HG03439 (cell line): ENCODE measurements at regions not wholly inside any gene's neighbourhood (a gene's known extent, or its start where the extent isn't known, plus 50 kb on each side); places are given as distances from the start of the nearest gene placed in this dataset.

ENCODE experiments used
- ATAC-seq: cut with Tn5 transposase; IDR thresholded peaks from one replicate; pipeline ENCODE4 v1.9.1; 2021; ENCODE audit warnings: mild to moderate bottlenecking, moderate library complexity; ENCODE audit not compliant: unreplicated experiment

DNA sequence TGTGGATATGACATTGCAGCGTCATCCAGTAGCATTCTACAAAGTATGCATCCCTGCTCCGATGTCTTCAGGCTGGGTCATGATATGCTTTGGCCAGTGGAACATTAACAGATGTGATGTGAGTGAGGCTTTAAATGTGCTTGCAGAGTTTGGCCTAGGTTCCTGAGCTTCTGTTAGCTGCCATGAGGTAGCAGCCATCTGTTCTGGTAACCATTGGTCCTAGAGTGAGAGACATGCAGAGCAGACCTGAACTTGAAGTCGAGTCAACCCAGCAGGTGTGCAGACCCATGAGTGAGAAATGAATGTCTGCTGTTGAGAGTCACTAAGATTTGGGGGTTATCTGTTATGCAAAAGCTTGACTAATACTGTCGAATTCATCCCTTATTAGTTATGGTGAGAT lies 73.8 kb upstream of the NABP1 start:
- ATAC-seq, result no peak

DNA sequence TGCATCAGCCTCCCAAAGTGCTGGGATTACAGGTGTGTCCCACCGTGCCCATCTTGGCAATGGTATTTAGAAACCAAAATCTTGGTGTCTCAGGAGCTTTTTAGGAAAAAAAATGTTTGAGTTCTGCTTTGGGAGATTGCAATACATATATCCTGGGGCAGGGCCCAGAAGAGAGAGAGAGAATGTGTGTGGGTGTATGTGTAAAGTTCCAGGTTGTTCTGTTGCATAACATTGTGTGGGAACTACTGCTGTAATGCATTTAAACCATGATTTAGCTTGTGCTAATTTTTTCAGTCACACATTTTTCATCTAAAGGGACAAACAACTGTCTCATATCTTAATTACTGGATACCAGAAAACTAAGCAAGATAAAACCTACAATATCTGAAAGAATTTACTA lies 70.8 kb upstream of the NABP1 start:
- no peak for ATAC-seq

DNA sequence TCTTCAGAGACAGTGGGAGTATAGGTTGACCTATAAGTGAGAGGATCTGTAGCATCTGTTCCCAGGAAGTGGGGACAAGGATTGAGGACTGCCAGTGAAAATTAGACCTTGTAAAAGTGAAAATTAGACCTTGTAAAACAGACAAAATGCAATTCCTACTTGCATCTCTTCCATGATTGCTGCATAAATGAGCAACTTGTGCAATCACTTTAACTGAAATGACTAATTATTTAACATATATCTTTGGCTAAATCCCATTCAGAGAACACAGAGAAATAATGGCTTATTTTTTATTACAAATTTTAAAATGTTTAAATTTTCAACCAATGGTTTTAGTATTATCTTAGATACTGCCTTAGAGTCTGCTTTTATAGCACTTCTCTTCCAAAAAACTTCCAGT lies 67.2 kb upstream of the NABP1 start:
- ATAC-seq, result no peak

DNA sequence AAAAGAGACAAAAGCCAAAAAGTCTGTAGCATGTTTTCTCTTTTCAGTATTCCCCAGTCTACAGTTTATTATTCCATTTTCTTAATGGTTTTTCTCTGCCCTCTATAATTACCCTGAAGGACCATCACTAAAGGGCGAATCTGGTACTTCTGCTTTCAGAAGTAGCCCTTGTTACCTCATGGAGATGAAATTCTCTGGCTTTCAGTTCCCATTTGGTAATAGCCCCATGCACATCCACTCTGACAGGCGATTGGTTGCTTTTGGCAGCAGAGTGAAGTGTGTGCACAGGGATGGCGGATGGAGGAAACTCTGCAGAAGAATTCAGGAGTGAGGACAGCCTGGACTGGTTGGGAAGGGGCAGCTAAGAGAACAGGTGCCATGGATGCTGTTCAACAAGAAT lies 66.3 kb upstream of the NABP1 start:
- ATAC-seq, result peak; percentile 95

DNA sequence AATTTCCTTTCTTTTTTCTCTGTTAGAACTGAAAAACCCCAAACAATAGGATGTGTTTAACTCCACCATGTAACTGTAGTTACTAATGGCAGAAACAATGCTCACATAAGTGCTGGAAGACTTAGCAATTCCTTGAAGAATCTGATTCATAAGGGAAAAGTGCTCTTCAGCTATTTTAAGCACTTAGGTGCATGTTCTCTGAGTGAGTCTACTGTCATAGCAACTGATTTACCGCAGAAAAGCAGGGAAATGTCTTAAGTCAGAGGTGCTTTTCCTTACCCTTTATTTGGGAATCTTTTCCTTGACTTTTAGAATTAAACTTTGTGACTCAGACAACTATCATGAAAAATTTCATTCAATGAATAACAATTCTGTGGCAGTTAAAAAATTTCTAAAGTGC lies 65.4 kb upstream of the NABP1 start:
- no peak for ATAC-seq

- ATAC-seq, result no peak
These were observed 63.2 kb upstream of the NABP1 start for GRCh38 chr2:191614759-191615158.

GRCh38 chr2:191615596-191615995 lies 62.3 kb upstream of the NABP1 start:
- ATAC-seq, result no peak

DNA sequence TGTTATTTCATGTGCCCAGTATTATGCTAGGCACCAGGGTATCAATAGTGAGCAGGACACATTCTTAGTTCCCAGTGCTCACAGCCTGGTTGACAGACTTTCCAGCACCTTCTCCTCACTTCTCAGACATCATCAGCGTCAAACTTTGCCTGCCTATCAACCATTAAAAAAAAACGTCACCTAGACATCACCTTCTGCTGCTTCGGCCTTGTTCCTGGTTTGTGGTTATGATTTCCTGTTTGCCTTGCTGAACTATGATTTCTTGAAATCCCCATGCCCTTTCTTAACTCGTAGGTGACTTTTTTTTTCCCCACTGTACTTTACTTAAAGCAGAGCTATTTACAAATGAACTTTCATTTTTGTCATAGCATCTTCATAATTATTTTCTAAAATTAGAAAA lies 60.4 kb upstream of the NABP1 start:
- ATAC-seq, result peak; percentile 83

- no peak for ATAC-seq
These were observed 59.7 kb upstream of the NABP1 start for GRCh38 chr2:191618046-191618780.

DNA sequence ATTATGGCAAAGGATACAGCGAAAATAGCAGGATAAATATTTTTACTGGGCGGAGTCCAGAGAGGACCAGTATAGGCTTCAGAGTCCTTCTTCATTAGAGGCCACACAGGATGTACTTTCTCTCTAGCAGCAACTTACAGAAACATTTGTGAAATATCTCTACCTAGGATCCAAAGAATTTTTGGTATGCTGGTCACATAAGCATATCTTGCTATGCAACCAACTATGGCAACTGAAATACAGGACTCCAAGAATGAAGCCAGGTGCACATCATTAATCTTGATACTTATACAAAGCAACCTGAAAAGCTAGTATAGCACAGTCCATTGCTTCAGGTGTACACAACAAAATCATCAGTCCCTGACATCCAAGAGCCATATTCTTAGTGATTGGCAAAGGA lies 59.1 kb upstream of the NABP1 start:
- no peak for ATAC-seq

GRCh38 chr2:191620144-191620543 lies 57.8 kb upstream of the NABP1 start:
- no peak for ATAC-seq

- ATAC-seq, result no peak
These were observed 55.3 kb upstream of the NABP1 start for GRCh38 chr2:191622374-191623320.

DNA sequence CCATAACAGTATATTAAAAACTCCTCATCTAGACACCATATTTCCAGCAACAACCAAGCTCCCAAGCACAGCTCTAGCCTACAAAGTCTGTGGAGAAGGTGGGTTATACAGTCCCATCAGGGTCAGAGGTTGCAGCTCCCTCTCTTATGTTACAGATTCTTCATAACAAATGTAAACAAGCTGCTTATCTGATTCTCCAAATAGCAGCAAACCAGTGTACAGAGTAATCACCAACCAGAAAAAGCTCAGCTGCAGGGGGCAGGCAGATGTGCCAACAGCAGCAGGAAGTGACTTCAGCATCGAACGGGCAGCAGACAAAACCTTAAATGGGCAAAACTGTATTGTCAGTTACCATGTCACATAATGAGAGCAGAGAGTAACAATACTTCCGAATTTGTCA lies 52.9 kb upstream of the NABP1 start:
- peak; percentile 57 for ATAC-seq

DNA sequence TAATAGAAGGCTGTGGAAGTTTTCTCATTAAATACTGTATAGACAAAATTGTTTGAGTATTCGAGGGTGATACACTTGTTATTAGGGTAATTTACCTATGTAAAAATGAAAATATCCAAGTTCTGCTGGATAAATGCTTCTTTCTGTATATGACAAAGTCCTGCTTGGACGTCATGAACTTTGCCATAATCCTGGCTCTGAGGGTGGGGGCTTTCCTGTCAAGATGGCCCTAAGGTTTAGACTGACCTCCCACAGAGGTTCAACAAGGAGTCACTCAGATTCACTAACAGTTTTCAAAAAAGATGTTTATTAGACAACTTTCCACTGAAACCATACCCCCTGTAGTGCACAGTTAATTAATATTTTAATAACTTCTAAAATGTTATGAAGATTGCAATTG lies 52.5 kb upstream of the NABP1 start:
- no peak for ATAC-seq

DNA sequence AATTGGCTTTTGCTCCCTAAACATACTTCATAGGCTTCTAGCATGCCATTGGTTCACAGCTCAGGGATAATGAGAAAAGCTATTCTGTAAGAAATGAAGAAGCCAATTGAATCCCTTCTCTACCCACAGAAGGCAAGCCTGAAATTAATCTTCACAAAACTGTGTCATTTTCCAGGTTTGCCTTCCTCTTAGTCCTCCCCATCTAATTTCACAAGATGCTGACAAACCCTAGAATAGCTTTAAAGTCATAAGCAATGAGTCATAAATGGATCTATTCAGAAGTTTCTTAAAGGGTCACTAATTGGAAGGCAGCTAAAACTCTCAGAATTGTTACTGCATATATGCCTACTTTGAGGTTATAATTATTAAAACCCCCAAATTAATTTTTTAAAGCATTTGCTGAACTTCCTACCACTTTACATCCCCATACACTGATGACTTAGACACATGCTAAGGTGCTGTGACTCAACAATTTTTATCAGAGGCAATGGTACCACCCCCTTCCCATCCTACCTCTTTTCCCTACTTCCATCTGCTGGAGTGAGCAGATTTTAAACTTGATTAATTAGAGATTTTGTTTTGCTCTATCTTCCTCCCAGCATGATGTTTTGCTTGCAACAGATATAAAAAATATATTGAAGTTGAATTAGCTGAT lies 51.3 kb upstream of the NABP1 start:
- peak; percentile 39 for ATAC-seq

GRCh38 chr2:191627518-191627917 lies 50.4 kb upstream of the NABP1 start:
- ATAC-seq, result no peak
